Transverse colon (tissue), 4 donors: ENCODE measurements at regions not wholly inside any gene's neighbourhood (a gene's known extent, or its start where the extent isn't known, plus 50 kb on each side); places are given as distances from the start of the nearest gene placed in this dataset.

Experiments used
- DNase-seq: peaks from one replicate; pipeline ENCODE4 v3.0.0-alpha.2; 2019
- H3K27ac ChIP-seq, 4 donors: fragments of 200-600 bp; sonication (generic); 2 replicates each; pipeline ENCODE4 v1.5.1; 2016 to 2018; ENCODE audit warnings: inconsistent platforms in 4 of 4
- H3K27me3 ChIP-seq: fragments of 200-600 bp; sonication (generic); 2 replicates; pipeline ENCODE4 v1.5.1; 2017; ENCODE audit warnings: inconsistent platforms
- H3K36me3 ChIP-seq, 4 donors: fragments of 200-600 bp; sonication (generic); 2 replicates each; pipeline ENCODE4 v1.5.1; 2017 to 2019; ENCODE audit warnings: inconsistent platforms in 4 of 4
- H3K4me1 ChIP-seq, 4 donors: fragments of 200-600 bp; sonication (generic); 2 replicates each; pipeline ENCODE4 v1.5.1; 2017 to 2020; ENCODE audit warnings: inconsistent platforms in 4 of 4
- H3K4me3 ChIP-seq, 4 donors: fragments of 200-600 bp; sonication (generic); 1 replicate in 1 of 4; 2 replicates in 3 of 4; pipeline versions ENCODE4 v1.5.1 to v1.6.1; 2017 to 2019; ENCODE audit warnings: inconsistent platforms in 4 of 4
- H3K9me3 ChIP-seq, 2 donors: fragments of 200-600 bp; sonication (generic); 2 replicates each; pipeline ENCODE4 v1.5.1; 2017 to 2019; ENCODE audit warnings: inconsistent platforms in 2 of 2
- CTCF ChIP-seq, 5 experiments: fragments of 200-600 bp in 3 of 5; fragments of 450-650 bp in 2 of 5; sonication (generic) in 3 of 5; IDR thresholded peaks; 1 replicate in 2 of 5; 2 replicates in 3 of 5; pipeline ENCODE4 v1.5.1; 2016 to 2017; ENCODE audit warnings: antibody characterized with exemption in 5 of 5, inconsistent platforms in 3 of 5, mild to moderate bottlenecking in 2 of 5, moderate library complexity in 1 of 5
- EP300 ChIP-seq: sonication (generic); formaldehyde crosslinking; IDR thresholded peaks from one replicate; pipeline ENCODE4 v1.6.1; 2017; ENCODE audit warnings: antibody characterized with exemption, low read depth
- POLR2A ChIP-seq: fragments of 450-650 bp; IDR thresholded peaks from one replicate; pipeline ENCODE4 v1.6.1; 2016; ENCODE audit warnings: antibody characterized with exemption, mild to moderate bottlenecking, moderate library complexity
- POLR2AphosphoS5 ChIP-seq, 3 donors: sonication (generic); formaldehyde crosslinking; IDR thresholded peaks; one replicate each; pipeline ENCODE4 v1.6.1; 2016; ENCODE audit warnings: antibody characterized with exemption in 3 of 3
- WGBS, 2 donors: methylation state at CpG; one replicate each; pipeline ENCODE4 v1.1.5; 2018; ENCODE audit warnings: low coverage in 1 of 2; 5-methylcytosine and 5-hydroxymethylcytosine counted together
- in situ Hi-C, 4 donors: fragments of 200-750 bp; cut with MboI; loops; one replicate each; pipeline versions ENCODE4 v1.15.0 to v1.15.1; 2017; ENCODE audit warnings: low sequenced_read_pairs in 3 of 4, low pct_ligation_motif_present in 1 of 4, low pct_unique_long_range_greater_than_20kb in 1 of 4
- intact Hi-C: fragments of 100-400 bp; cut with DNase I; formaldehyde crosslinking; loops from one replicate; pipeline ENCODE4 v1.15.1; 2023; ENCODE audit warnings: low total_unique reads

- no peaks in the 10 kb centered on the region for H3K27me3 ChIP-seq
- DNase-seq, result no peak
- intact Hi-C loops (no loop called here), in situ Hi-C loops (no loop called here)
- no peak overlapping the region for H3K4me3 ChIP-seq
- H3K4me1 ChIP-seq, result no peaks in the 10 kb centered on the region
- TF ChIP-seq CTCF (IDR thresholded peaks at IDR 0.05) (no peak), POLR2AphosphoS5 (IDR thresholded peaks at IDR 0.05) (no peak), POLR2A (no peak), EP300 (no peak)
- H3K27ac ChIP-seq, result no peak overlapping the region
- H3K9me3 ChIP-seq, result no peaks in the 10 kb centered on the region
- WGBS, 2 donors, result 56% methylated on average over 5 of the region's 5 CpGs; no CpG with 5 or more reads in 1 of the 2 donors
- H3K36me3 ChIP-seq, result no peaks in the 10 kb centered on the region
These were observed 182.7 kb downstream of the MATN1 start for GRCh38 chr1:30540611-30541192.

GRCh38 chr1:30539884-30540283 lies 183.5 kb downstream of the MATN1 start:
- H3K4me3 ChIP-seq, result no peak overlapping the region
- 74% methylated on average over 6 of the region's 6 CpGs; no CpG with 5 or more reads in 1 of the 2 donors for WGBS, 2 donors

GRCh38 chr1:30538993-30539867 lies 184.2 kb downstream of the MATN1 start:
- H3K27me3 ChIP-seq, result no peaks in the 10 kb centered on the region
- 56 to 100% methylated on average over 1 to 8 of the region's 8 CpGs for WGBS, 2 donors
- no peak overlapping the region for H3K27ac ChIP-seq
- no peak for DNase-seq
- no peaks in the 10 kb centered on the region for H3K4me1 ChIP-seq
- TF ChIP-seq CTCF (IDR thresholded peaks at IDR 0.05), result no peak
- no peak for TF ChIP-seq POLR2A
- TF ChIP-seq POLR2AphosphoS5 (IDR thresholded peaks at IDR 0.05), result no peak
- no peak for TF ChIP-seq EP300
- in situ Hi-C loops, result no loop called here
- intact Hi-C loops, result no loop called here
- H3K4me3 ChIP-seq, result no peak overlapping the region
- H3K36me3 ChIP-seq, result no peaks in the 10 kb centered on the region
- no peaks in the 10 kb centered on the region for H3K9me3 ChIP-seq

More at GRCh38 chr1:30539884-30540283, 183.5 kb downstream of the MATN1 start:
- H3K9me3 ChIP-seq, result no peaks in the 10 kb centered on the region
- in situ Hi-C loops, result no loop called here
- no peaks in the 10 kb centered on the region for H3K4me1 ChIP-seq
- no peaks in the 10 kb centered on the region for H3K27me3 ChIP-seq
- no peak for DNase-seq
- intact Hi-C loops, result no loop called here
- TF ChIP-seq POLR2AphosphoS5 (IDR thresholded peaks at IDR 0.05) (no peak), EP300 (no peak), POLR2A (no peak), CTCF (IDR thresholded peaks at IDR 0.05) (no peak)
- no peaks in the 10 kb centered on the region for H3K36me3 ChIP-seq
- H3K27ac ChIP-seq, result no peak overlapping the region

GRCh38 chr1:30538226-30538992 lies 185.0 kb downstream of the MATN1 start:
- Histone ChIP-seq H3K9me3 (no peaks in the 10 kb centered on the region), H3K27me3 (no peaks in the 10 kb centered on the region), H3K4me3 (no peak overlapping the region), H3K27ac (no peak overlapping the region), H3K36me3 (no peaks in the 10 kb centered on the region), H3K4me1 (no peaks in the 10 kb centered on the region)
- in situ Hi-C loops, result no loop called here
- TF ChIP-seq CTCF (IDR thresholded peaks at IDR 0.05) (no peak), POLR2A (no peak), POLR2AphosphoS5 (IDR thresholded peaks at IDR 0.05) (no peak), EP300 (no peak)
- intact Hi-C loops, result no loop called here
- WGBS, 2 donors, result 40 to 66% methylated on average over 1 to 12 of the region's 12 CpGs
- no peak for DNase-seq
